ENCODE measurements at regions not wholly inside any gene's neighbourhood (a gene's known extent, or its start where the extent isn't known, plus 50 kb on each side); places are given as distances from the start of the nearest gene placed in this dataset.

- TF ChIP-seq CTCF (IDR thresholded peaks at IDR 0.05 in 8 of 11, conservative IDR thresholded peaks at IDR 0.05 in 3 of 11): no peak
- TF ChIP-seq POLR2AphosphoS5 (IDR thresholded peaks at IDR 0.05): no peak
These were observed 170.9 kb upstream of the PCDH18 start for GRCh38 chr4:137703195-137703594.
